NB4 (cell line): ENCODE measurements at regions not wholly inside any gene's neighbourhood (a gene's known extent, or its start where the extent isn't known, plus 50 kb on each side); places are given as distances from the start of the nearest gene placed in this dataset.

Source experiments
- POLR2A ChIP-seq: IDR thresholded peaks from 2 replicates; pipeline ENCODE4 v1.6.1; 2011; ENCODE audit warnings: mild to moderate bottlenecking; ENCODE audit not compliant: insufficient read length; ENCODE audit errors: extremely low read depth
- TF ChIP-seq, protein P1 (sequence below): IDR thresholded peaks from one replicate; pipeline ENCODE4 v1.5.1; 2012; ENCODE audit warnings: low read depth, low read length

DNA sequence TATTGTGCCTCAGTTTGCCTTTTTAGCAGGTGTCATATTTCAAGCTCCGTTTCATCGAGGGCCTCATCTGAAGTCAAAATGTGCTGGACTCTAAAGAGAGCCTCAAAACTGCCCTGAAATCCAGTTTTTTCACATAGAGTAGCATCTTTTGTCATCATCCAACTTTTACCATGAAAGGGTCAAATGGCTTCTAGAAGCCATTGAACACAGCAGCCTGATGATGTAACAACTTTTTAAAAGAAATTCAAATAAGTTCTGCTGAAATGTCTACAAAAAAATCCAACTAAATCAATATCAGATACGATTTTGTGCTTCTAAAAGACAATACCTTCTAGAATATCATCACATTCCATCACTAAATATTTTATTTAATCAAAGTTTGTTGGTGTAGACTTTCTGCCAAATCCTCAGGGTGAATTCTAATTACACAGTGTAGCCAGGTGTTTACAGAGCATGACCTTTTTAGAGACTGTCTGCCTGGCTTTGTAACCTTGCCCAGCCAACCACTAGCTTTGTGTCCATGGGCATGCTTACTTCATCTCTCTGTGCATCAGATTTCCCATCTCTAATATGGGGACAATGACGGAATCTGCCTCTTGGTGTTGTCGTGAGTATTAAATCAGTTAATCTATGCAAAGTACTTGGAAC is 505.0 kb downstream of the EBF1 start:
- TF ChIP-seq, protein P1, sequence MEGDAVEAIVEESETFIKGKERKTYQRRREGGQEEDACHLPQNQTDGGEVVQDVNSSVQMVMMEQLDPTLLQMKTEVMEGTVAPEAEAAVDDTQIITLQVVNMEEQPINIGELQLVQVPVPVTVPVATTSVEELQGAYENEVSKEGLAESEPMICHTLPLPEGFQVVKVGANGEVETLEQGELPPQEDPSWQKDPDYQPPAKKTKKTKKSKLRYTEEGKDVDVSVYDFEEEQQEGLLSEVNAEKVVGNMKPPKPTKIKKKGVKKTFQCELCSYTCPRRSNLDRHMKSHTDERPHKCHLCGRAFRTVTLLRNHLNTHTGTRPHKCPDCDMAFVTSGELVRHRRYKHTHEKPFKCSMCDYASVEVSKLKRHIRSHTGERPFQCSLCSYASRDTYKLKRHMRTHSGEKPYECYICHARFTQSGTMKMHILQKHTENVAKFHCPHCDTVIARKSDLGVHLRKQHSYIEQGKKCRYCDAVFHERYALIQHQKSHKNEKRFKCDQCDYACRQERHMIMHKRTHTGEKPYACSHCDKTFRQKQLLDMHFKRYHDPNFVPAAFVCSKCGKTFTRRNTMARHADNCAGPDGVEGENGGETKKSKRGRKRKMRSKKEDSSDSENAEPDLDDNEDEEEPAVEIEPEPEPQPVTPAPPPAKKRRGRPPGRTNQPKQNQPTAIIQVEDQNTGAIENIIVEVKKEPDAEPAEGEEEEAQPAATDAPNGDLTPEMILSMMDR, result no peak
- TF ChIP-seq POLR2A, result no peak
